Uterus (tissue), 2 donors: ENCODE measurements at regions not wholly inside any gene's neighbourhood (a gene's known extent, or its start where the extent isn't known, plus 50 kb on each side); places are given as distances from the start of the nearest gene placed in this dataset.

ENCODE experiments used
- CTCF ChIP-seq, 4 experiments: fragments of 200-600 bp in 2 of 4; fragments of 450-650 bp in 2 of 4; sonication (generic) in 2 of 4; IDR thresholded peaks; one replicate each; pipeline ENCODE4 v1.5.1; 2016 to 2019; ENCODE audit warnings: antibody characterized with exemption in 4 of 4, mild to moderate bottlenecking in 2 of 4, moderate library complexity in 1 of 4
- POLR2A ChIP-seq, 2 donors: fragments of 450-650 bp; IDR thresholded peaks; one replicate each; pipeline ENCODE4 v1.6.1; 2016; ENCODE audit warnings: antibody characterized with exemption in 2 of 2, mild to moderate bottlenecking in 1 of 2, moderate library complexity in 1 of 2

- TF ChIP-seq POLR2A (IDR thresholded peaks at IDR 0.05) (no peak), CTCF (IDR thresholded peaks at IDR 0.05) (no peak)
Observed at GRCh38 chr3:69490235-69490634, 104.3 kb upstream of the FRMD4B start.
